HTR-8/SVneo (cell line): ENCODE measurements at regions not wholly inside any gene's neighbourhood (a gene's known extent, or its start where the extent isn't known, plus 50 kb on each side); places are given as distances from the start of the nearest gene placed in this dataset.
"Not testable (repeated sequence)": the region's sequence is repeated elsewhere in the genome, so short reads cannot be mapped to it uniquely, and the experiment has no call there.

Experiments
- DNase-seq: peaks from one replicate; pipeline ENCODE4 v3.0.0; 2011; ENCODE audit warnings: low spot score, mixed read lengths; ENCODE audit not compliant: insufficient read length
- FAIRE-seq: peaks from 2 replicates; lab custom pipeline; 2011; peaks lifted over from hg19 to GRCh38; lab: Jason Lieb, UNC

DNA sequence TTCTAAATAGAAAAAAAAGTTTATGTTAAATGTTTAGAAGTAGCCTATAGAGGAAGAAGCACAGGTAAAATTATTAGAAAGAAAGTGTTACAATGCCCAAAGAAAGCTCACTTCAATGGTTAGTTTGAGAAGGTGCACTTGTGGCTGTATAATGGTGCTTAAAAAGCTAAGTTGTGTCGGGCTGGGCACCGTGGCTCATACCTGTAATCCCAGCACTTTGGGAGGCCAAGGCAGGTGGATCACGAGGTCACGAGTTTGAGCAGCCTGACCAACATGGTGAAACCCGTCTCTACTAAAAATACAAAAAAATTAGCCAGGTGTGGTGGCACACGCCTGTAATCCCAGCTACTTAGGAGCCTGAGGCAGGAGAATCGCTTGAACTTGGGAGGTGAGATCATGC, 355.7 kb upstream of the ANKRD30A start:
- DNase-seq, FAIRE-seq: not testable (repeated sequence)

DNA sequence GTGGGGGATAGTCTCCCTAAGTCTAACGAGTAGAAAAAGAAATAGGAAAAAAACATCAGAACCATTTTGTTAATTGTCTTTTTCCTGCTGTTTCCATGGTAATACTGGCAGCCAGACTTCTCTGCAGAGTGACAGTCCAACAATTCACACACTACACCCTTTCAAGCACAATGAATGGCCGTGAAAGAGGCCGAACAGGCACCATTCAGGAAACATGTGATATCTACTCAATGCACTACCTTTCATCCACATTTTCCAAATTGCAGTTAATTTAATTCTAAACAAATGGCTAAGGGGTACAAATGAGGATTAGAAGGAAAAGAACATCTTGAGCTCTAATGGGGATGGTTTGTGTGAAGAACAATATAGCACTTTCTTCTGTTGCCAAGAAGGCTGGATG, 358.5 kb upstream of the ANKRD30A start:
- no peak for FAIRE-seq
- DNase-seq = no peak

DNA sequence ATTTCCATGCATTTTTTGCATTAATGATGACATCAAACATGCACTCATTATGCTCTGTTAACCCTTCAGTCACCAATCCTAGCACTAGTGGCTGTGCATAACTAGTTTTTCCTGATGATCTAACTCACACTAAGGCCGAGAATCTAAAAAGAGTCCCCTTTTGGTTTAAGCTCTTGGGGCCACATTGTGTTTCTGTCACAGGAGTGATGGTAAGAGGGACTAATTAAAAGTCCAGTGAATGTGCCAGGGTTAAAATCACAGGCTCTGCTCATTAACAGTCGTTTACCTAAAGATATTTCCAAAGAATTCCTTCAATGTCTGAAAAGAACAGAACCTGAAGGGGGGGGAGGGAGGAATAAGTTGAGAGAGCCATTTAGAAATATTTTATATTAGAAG, 359.0 kb upstream of the ANKRD30A start:
- DNase-seq = no peak
- FAIRE-seq = no peak

DNA sequence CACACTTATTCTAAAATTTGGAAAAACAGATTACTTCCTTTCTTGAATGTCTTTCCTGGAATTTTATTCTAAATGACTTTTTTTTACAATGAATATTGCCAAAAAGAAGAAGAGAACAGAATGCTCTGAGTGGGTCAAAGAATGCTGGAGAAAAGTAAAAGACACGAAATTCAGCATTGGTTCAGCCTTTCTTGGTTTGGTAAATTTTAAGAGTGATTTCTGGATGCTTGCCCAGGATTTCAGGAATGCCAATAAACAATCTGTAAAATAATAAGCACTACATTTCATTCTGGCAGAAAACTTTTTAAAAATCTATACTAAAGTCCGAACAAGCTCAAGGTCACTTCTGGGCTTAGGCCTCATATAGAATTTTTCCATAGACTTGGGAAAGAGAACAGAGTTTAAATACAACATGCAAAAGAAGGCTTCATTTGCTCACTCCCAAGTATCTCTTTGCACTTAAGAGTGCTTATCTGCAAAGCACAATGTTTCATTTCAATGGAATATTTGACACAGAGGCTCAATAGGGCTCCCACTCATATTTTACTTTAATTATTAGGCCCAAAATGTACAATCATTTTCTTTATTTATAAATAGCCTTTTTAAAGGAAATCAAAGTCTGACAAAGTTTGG, 359.5 kb upstream of the ANKRD30A start:
- FAIRE-seq = no peak
- DNase-seq = no peak

DNA sequence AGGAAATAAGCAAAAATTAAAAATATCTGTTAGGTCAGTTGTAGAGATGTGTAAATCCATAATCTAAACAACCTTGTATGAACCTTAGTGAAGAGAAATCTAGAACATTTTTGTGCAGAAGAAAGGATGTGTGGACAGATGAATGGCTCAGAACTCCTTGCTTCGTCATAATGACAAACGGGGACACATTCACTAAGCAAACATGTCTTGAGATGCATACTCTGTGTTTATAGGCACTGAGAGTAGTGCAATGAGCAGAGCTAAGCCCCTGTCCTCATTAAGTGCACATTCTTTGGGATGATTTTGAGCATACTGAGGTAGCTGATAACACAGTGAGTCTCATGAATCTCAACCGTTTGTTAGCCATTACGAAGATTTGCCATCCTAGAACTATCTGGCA, 360.6 kb upstream of the ANKRD30A start:
- FAIRE-seq = peak; percentile 31
- DNase-seq = no peak

DNA sequence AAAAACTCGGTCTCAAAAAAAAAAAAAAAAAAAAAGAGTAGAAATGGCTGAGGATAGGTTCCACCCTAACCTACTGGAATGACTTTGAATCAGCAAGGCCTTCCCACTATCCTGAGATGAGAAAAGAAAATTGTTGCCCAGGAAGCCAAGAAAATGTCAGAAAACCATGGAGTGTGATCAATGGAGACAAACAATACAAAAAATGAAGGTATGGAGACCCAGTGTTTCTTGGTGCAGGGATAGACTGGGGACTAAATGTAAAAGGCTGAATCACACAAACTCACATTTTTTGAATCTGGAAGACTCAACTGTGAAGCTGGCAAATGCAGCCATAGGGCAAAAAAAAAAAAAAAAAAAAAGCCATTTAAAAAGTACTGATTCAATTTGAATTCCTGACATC, 364.3 kb upstream of the ANKRD30A start:
- no peak for FAIRE-seq
- DNase-seq = no peak

DNA sequence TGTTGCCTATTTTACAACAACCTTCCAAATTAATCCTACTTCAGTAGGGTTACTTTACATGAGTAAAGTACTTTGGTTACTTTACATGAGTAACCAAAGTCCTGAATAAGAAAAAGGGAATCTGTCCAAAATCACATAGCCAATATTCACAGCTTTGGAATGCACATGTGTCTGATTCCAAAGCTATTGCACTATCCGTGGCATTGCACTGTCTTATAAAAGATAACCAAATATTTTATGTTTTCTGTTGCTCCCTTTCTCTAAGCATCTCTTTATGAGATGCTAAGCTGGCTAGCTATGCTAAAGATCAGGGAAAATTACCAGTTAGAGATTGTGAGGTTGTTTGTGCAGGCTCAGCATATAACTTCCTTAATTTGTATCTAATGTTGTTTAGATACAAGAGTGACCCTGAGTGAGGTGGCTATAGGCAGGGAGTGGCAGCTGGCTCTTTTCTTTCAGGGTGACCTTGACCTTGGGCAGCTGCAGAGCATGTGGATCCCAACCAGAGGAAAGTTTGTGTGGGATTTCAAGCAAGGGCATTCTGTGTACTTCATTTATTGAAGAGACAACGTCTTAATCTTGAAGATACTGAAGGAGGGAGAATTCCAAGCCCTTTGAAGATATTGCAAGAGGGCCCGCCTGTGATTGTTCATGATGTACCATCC, 366.1 kb upstream of the ANKRD30A start:
- FAIRE-seq (no peak), DNase-seq (peak; percentile 55)

DNA sequence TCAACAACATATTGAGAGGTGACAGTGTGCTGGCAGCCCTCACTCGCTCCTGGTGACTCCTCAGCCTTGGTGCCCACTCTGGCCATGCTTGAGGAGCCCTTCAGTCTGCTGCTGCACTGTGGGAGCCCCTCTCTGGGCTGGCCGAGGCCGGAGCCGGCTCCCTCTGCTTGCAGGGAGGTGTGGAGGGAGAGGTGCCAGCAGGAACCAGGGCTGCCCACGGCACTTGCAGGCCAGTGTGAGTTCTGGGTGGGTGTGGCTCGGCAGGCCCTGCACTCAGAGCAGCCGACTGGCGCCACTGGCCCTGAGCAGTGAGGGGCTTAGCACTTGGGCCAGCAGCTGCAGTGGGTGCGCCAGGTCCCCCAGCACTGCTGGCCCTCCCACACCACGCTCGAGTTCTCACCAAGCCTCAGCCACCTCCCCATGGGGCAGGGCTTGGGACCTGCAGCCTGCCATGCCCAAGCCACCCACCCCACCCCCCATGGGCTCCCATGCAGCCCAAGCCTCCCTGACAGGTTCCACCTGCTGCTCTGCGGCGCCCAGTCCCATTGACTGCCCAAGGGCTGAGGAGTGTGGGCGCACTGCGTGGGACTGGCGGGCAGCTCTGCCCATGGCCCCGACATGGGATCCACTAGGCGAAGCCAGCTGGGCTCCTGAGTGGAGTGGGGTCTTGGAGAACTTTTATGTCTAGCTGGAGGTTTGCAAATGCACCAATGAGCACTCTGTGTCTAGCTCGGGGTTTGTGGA, 377.1 kb upstream of the ANKRD30A start:
- DNase-seq (no peak), FAIRE-seq (no peak)

DNA sequence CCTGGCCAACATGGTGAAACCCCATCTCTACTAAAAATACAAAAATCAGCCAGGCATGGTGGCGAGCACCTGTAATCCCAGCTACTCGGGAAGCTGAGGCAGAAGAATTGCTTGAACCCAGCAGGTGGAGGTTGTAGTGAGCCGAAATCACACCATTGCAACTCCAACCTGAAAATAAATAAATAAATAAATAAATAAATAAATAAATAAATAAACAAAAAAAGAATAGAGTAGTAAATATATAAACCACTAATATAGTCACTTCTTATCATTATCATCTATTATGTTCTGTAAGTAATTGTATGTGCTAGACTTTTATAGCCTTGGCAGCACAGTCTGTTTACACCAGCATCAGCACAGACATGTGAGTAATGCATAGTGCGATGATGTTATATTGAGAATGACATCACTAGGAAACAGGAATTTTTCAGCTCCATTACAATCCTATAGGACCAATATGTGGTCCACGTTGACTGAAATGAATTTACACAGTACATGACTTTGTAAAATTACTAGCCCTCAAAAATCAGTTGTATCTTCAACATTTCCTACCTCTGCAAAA, 385.4 kb upstream of the ANKRD30A start:
- no peak for FAIRE-seq

DNA sequence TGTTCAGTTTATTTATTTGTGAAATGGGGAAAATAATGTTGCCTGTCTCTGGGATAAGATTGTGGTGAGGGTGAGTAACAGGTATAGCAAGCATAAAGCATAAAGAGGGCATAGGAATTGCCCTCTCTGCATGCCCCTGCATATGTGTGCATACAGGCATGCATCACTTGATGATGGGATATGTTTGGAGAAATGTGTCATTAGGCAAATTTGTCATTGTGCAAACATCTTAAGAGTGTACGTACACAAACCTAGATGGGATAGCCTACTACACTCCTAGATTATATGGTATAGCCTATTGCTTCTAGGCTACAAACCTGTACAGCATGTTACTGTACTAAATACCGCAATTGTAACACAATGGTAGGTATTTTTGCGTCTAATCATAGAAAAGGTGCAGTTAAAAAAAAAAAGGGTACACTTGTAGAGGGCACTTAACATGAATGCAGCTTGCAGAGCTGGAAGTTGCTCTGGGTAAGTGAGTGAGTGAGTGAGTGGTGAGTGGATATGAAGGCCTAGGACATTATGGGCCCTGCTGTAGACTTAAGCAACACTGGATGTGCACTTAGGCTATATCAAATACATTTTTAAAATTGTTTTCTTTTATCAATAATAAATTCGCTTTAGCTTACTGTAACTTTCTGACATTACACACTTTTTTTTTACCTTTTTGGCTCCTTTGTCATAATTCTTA, 386.5 kb upstream of the ANKRD30A start:
- DNase-seq (no peak), FAIRE-seq (no peak)

More for the DNA sequence above, 385.4 kb upstream of the ANKRD30A start:
- DNase-seq = no peak

DNA sequence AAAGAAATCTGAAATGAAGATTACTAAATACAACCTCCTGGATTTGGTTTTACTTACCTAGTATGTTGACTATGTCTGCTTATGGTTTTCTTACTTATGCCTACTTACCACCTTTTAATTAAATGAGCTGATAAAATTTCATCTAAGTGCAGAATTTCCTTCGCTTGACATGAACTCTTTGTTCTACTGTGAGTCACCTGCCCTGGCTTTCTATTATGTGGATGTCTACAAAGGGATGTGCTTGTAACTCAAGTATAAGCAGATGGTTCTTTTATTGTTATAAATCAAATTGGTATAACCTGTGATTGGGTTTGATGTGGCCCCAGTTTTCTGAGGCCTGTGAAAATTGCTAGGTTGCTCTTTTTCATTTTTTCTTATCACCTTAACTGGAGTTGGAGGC, 389.1 kb upstream of the ANKRD30A start:
- no peak for DNase-seq
- FAIRE-seq = no peak

DNA sequence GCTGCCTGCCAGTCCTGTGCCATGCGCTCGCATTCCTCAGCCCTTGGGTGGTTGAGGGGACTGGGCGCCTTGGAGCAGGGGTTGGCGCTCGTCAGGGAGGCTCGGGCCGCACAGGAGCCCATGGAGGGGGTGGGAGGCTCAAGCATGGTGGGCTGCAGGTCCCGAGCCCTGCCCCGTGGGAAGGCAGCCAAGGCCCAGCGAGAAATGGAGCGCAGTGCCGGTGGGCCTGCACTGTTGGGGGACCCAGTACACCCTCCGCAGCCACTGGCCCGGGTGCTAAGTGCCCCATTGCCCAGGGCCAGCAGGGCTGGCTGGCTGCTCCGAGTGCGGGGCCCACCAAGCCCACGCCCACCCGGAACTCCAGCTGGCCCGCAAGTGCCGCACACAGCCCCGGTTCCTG, 390.8 kb upstream of the ANKRD30A start:
- not testable (repeated sequence) for DNase-seq, FAIRE-seq

DNA sequence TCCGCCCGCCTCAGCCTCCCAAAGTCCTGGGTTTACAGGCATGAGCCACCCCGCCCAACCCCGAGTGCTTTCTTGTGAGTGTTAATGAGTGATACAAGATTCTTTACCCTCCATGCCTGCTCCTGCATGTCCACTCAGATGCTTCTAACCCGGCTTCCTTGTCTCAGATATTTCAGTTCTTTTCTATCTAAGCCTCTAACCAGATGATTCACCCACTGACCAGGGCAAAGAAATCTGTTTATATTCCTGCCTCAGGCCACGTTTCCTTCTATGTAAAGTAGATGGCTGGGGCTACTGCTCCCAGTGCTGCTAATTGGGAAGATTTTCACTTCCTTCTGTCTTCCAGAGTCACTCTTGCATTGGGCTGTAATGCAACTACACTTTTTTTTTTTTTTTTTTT, 395.1 kb upstream of the ANKRD30A start:
- no peak for FAIRE-seq

DNA sequence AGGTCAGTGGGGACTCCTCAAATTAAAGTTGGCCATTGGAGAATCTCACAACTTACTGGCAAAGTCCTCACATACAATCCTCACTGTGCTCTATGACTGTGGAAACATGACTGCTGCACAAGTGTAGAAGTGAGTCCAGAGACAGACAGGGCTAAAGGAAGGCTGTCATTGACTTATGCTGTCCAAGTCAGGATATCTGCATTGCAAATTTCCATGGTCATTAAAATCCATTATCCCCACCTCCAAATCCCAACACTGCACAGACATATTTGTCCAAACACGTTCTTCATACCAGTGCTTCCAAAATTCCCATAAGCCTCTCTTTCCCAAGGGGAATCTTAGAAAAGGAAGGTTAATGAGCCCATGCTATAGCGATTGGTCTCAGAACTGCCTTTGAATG, 396.8 kb upstream of the ANKRD30A start:
- FAIRE-seq = no peak
- DNase-seq = no peak

More for the DNA sequence above, 395.1 kb upstream of the ANKRD30A start:
- no peak for DNase-seq

DNA sequence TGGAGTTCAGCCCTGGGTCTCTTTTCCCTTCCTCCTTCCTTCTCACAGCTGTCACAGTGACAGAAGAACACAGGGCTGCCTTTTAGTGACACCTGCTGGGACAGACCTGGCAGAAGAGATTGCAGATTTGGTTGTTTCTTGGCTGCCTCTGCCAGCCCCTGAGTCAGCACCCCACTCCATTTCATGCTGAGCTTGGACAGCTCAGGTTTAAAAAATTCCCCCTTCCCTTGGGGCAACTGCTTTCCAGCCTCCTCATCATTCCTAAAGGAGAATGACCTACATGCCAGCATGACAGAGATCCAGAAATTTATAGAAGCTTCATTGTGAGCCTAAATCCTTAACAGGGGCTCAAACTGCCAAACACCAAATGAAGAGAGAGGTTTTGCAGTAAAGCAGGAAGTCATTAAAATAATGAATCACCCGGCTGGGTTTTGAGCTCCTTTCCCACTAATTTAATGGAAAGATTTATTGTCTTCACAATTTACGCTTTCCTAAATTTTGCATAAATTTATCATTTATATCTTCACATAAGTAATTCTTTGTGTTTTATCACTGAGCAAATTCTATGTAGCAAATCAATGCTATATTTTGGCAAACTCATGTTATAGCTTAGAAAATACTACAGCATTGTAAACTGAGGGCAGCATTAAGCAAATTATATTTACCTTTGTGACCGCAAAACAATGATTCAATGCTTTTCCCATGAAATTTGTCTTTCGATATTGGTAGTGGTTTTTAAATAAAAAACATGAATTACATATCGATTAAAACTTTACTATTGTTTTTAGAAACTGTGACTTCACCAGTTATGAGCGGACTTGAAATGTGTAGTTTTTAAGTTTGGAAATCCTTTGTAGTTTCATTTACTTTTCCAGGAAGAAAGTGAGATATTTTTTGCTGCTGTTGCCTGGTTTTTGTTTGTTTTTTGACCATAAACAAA, 399.5 kb upstream of the ANKRD30A start:
- FAIRE-seq (peak; percentile 28), DNase-seq (peak; percentile 81)

DNA sequence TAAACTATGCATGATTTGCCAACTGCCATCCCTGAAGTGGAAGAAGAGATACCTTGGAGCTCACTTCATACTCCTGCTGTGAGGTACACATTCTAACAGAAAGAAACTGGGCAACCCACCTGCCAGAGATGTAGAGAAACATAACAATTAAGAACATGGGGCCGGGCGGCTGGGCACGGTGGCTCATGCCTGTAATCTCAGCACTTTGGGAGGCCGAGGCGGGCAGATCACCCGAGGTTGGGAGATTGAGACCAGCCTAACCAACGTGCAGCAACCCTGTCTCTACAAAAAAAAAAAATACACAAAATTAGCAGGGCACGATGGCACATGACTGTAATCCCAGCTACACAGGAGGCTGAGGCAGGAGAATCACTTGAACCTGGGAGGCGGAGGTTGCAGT, 402.6 kb upstream of the ANKRD30A start:
- no peak for FAIRE-seq
- no peak for DNase-seq

DNA sequence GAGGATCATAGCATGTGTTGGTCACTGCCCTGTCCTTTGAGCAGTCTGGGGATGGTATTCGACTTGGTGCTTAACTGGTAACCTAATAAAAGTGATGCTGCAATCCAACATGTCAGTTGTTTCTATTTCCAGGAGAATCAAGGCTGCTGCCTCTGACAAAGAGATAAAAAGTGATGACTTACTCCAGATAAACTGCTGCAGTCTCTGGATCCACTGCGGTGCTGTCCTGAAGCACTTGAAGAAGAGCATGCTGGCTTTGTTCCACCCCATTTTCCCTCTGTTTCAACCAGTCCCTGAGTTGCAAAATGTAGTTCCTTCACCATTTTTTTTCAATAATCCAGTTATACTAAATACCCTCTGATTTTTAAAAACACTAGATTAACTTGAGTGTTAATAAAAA, 403.5 kb upstream of the ANKRD30A start:
- no peak for FAIRE-seq
- DNase-seq = no peak

DNA sequence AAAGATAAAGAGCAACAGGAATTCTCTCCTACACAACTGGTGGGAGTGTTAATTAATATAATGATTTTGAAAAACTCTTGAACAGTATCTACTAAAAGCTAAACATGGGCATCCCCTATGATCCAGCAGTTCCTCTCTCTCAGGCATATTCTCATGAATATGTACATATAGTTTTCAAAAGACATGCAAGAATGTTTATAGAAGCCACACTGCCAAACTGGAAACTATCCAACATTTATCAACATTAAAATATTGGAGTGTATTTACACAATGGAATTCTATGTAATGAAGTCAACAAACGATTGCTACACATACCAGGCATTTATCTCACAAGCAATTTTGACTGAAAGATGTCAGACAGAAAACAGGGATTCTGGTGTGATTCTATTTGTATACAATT, 404.5 kb upstream of the ANKRD30A start:
- no peak for FAIRE-seq
- no peak for DNase-seq

DNA sequence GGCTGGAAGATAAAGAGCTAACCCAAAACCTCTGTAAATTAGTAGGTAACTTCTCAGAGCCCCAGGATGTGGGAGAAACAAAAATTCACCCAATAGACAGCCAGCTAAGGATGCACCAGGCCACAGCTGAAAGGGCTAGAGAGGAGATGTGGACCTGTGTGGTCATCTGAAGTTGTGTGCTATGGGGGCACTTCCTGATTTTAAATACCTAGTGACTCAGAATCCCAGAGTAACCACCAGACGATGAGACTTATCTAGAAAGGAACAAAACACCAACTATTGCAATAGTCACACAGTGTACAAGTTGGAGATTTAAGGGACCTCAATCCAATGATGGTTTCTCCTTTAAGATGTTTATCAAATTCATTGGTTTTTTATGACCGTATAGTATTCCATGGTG, 408.3 kb upstream of the ANKRD30A start:
- FAIRE-seq = no peak
- DNase-seq = no peak
